Stimulated activated CD4-positive, alpha-beta T cell treated with anti-CD3 and anti-CD28 coated beads, Interleukin-1b, Interleukin-23, amount 100 ng/mL, for 48 hours (primary cell): ENCODE measurements at regions not wholly inside any gene's neighbourhood (a gene's known extent, or its start where the extent isn't known, plus 50 kb on each side); places are given as distances from the start of the nearest gene placed in this dataset.

Experiments used
- DNase-seq: peaks from one replicate; pipeline ENCODE4 v3.0.0-alpha.2; 2020

DNA sequence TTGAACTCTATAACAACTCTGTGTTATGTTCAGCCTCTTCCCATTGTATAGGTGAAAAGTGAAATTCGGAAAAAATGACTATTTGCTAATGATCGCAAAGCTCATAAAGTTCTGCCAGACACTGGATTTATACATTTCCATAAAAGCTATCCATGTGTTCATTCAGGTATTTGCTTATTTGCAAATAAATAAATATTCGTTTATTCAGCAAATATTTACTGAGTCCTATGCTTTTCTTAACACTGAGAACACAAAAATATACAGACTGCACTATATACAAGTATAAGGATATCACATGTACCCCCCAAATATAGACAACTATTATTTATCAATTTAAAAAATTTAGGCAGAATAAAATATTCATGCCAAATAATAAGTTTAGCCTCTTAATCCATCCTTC, 63.2 kb upstream of the ATP8B1 start:
- no peak for DNase-seq

DNA sequence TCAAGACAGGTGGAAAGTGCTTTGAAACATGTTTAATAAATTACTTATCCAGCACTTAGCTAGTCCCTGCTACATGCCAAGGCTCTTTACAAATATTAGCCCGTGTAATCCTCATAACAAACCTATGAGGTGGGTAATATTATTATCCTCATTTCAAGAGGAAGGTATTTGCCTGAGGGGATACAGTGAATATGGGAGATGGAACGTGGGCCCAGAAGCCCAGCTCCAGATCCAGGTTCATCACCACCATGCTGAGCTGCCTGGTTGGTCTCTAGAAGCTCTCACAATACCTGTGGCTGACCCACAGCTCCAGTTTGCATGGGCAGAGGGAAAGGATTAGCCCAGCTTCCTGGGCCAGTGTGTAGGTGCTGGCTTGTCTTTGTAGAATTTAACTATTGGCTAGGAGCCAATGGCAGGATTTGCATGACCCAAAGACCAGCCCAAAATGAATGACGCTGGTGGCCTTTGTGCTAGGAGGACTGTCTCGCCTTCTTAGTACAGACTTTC, 61.6 kb upstream of the ATP8B1 start:
- DNase-seq = no peak

DNA sequence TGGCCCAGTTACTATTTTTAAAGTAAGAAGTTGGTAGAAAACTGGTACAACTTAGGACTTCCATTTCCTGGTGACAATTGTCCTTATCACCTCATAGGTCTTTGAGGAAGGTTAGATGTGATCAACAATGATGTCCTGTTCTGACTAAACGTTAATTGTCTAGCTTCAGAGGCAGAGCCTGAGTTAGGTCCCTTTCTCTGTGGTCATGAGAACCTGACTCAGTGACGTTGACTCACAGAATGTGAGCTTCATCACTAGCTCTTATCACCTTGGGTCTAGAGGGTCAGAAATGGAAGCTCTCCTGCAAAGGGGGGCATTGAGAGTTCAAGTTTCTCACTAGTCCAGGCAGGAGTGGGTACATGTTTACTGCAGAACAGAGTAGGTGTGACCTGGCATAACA, 60.6 kb upstream of the ATP8B1 start:
- no peak for DNase-seq

DNA sequence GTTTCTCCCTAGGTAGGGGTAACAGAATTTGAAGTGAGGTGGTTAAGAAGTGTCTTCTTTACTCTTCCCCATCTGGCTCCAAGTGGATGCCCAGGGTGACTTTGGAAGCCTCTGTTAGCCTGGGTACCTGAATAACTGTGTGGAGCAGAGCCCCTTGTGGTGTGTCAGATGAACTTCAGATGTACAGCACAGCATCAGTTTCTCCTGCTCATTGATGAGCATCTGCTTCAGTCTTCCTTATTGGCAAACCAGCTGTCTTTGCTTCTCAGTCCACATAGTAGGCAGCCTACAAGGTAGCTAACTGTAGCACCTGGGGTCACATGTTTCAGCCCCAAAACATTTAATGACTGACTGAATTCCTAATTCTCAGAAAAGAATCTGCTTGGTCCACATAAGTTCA, 56.2 kb upstream of the ATP8B1 start:
- no peak for DNase-seq

DNA sequence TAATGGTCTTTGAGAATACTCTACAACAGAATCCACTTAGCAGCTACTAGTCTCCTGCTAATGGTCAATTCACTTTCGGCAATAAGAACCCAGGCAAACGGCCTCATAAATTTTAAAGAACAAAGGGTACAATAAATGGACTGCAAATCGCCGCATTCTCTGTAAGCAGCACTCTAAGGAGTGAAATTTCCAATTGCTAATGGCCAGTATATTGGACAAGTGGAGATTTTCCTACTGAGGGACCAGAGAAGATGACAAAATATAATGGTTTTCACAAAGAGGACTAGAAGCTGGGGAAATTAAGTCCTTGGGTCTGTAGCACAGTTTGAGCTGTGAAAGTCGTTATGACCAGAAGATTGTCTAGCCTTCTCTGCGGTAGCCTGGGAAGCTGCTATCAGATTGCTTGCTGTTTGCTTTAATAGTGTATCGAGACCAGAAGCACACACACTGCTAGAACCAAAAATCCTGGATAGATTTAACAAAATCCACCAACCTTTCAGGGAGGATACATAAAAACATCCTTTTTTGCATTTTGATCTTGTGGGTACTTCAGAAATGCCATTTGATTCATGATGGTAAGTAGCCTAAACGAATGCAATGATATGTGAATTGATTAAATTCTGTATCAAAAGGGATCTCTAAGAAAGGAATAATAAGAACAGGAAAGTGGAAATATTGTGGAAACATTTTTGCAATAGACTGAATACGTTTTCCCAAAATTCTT, 53.6 kb upstream of the ATP8B1 start:
- DNase-seq = no peak

DNA sequence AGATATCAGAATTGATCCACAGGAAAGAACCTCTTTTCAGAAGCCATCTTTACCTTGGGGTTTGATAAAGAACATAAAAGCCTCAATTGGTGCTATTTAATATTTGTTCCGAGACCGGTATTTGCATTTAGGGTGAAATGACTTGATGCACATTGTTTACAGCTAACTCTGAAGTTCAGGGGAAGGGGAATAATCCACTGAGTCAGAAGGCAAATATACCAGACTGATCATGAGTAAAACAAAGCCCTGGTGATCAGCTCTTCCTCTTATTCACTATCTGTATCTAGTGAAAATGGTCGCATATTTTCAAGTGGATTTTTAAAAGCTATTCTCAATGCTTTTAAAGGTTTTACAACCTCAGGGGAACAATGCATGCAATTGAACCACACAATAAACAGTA, 53.0 kb upstream of the ATP8B1 start:
- no peak for DNase-seq

DNA sequence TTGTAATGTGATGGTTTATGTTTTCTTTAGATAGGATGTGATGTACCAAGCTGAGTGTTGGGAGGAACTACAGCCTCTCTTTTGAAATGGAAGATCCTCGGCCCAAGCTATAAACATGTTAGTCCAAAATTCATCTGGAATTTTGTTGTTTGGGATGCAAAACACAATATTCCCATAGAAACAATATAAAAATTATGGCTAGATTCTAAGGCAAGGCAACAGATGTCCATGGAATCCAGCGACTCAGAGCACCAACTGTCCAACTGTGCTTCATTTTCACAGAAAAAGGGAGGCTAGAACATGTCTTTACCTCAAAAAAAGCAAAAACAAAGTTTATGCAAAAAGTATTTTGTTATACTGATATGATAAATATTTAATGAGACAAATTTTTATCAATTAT, 52.4 kb upstream of the ATP8B1 start:
- DNase-seq = no peak

DNA sequence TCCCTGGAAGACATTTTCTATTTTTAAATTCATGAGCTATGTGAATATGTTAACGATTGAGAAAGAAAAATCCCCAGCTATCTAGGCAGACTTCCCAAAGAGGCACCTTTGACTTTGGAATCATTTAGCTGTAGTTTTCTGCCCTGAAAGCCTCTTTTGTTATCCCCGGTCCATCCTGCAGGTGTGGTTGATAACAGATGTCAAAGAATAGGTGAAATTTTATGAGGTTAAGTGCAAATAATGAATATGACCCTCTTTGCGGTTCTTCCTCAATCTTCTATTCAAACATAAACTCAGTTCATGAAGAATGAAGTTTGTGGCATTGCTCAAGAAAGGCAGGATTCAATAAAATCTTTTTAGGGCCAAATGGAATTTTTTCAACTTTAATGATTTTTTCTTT, 51.6 kb upstream of the ATP8B1 start:
- no peak for DNase-seq

DNA sequence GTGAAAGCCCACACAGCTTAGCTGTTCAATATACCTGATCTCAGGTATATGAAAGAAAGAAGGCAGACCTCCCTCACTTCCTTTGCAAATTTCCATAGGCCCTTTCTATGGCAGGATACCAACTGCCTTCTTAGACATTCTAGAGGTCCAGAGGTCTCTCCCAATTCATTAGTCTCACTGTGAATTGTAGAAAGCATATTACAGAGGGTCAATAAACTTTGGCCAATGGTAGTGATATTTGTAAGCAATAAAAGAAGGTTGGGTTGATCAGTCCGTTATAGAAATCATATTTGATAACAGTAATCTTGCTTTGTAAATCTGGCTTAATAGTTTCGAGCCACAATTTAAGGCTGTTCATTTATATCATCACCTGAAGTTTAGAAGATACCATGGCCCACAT, 50.7 kb upstream of the ATP8B1 start:
- DNase-seq = no peak

DNA sequence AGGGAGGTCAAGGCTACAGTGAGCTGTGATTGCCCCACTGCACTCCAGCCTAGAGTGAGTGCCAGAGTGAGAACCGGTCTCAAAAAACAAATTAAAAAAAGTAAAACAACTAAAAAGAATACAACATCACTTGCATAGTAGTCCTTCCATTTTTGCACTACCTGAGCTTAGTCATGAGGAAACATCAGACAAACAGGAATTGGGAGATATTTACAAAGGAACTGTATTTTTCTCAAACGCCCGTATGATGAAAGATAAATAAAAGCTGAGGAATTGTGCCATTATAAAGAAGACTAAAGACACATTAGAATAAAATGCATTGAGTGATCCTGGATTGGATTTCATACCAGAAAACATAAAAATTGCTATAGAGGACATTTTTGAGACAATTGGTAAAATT, 50.0 kb upstream of the ATP8B1 start:
- no peak for DNase-seq
